GM19467 (cell line): ENCODE measurements at regions not wholly inside any gene's neighbourhood (a gene's known extent, or its start where the extent isn't known, plus 50 kb on each side); places are given as distances from the start of the nearest gene placed in this dataset.
"Not testable (repeated sequence)": the region's sequence is repeated elsewhere in the genome, so short reads cannot be mapped to it uniquely, and the experiment has no call there.

Experiments used
- ATAC-seq: cut with Tn5 transposase; IDR thresholded peaks from one replicate; pipeline ENCODE4 v1.9.1; 2021; ENCODE audit warnings: mild to moderate bottlenecking, moderate library complexity; ENCODE audit not compliant: unreplicated experiment

- ATAC-seq, result no peak
Observed at GRCh38 chr14:105924951-105925591, 398.7 kb downstream of the TMEM121 start.

- ATAC-seq, result no peak
Observed at GRCh38 chr14:105925615-105926372, 399.4 kb downstream of the TMEM121 start.

GRCh38 chr14:105926373-105927095, 400.2 kb downstream of the TMEM121 start:
- no peak for ATAC-seq

- no peak for ATAC-seq
Observed at GRCh38 chr14:105927096-105928060, 401.0 kb downstream of the TMEM121 start.

- not testable (repeated sequence) for ATAC-seq
Observed at GRCh38 chr14:105928171-105929111, 402.1 kb downstream of the TMEM121 start.

- ATAC-seq, result no peak
Observed at GRCh38 chr14:105929327-105930081, 403.1 kb downstream of the TMEM121 start.

- ATAC-seq, result no peak
Observed at GRCh38 chr14:105930572-105930971, 404.2 kb downstream of the TMEM121 start.

- no peak for ATAC-seq
Observed at GRCh38 chr14:105931808-105932483, 405.6 kb downstream of the TMEM121 start.

- no peak for ATAC-seq
Observed at GRCh38 chr14:105933238-105933637, 406.9 kb downstream of the TMEM121 start.

- ATAC-seq, result no peak
Observed at GRCh38 chr14:105935384-105935783, 409.0 kb downstream of the TMEM121 start.

- ATAC-seq, result no peak
Observed at GRCh38 chr14:105937253-105938054, 411.1 kb downstream of the TMEM121 start.

GRCh38 chr14:105938055-105938863, 411.9 kb downstream of the TMEM121 start:
- no peak for ATAC-seq

GRCh38 chr14:105938959-105939358, 412.6 kb downstream of the TMEM121 start:
- no peak for ATAC-seq

- no peak for ATAC-seq
Observed at GRCh38 chr14:105939810-105940508, 413.6 kb downstream of the TMEM121 start.

GRCh38 chr14:105940534-105941225, 414.3 kb downstream of the TMEM121 start:
- ATAC-seq, result no peak
